ENCODE measurements at regions not wholly inside any gene's neighbourhood (a gene's known extent, or its start where the extent isn't known, plus 50 kb on each side); places are given as distances from the start of the nearest gene placed in this dataset.

GRCh38 chr4:114191496-114191895 lies 212.0 kb upstream of the ARSJ start:
- TF ChIP-seq, protein P1, sequence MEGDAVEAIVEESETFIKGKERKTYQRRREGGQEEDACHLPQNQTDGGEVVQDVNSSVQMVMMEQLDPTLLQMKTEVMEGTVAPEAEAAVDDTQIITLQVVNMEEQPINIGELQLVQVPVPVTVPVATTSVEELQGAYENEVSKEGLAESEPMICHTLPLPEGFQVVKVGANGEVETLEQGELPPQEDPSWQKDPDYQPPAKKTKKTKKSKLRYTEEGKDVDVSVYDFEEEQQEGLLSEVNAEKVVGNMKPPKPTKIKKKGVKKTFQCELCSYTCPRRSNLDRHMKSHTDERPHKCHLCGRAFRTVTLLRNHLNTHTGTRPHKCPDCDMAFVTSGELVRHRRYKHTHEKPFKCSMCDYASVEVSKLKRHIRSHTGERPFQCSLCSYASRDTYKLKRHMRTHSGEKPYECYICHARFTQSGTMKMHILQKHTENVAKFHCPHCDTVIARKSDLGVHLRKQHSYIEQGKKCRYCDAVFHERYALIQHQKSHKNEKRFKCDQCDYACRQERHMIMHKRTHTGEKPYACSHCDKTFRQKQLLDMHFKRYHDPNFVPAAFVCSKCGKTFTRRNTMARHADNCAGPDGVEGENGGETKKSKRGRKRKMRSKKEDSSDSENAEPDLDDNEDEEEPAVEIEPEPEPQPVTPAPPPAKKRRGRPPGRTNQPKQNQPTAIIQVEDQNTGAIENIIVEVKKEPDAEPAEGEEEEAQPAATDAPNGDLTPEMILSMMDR (IDR thresholded peaks at IDR 0.05): no peak
- TF ChIP-seq POLR2A (IDR thresholded peaks at IDR 0.05): no peak

Data from body of pancreas (tissue), 4 donors.